ENCODE measurements at regions not wholly inside any gene's neighbourhood (a gene's known extent, or its start where the extent isn't known, plus 50 kb on each side); places are given as distances from the start of the nearest gene placed in this dataset.

- Histone ChIP-seq H3K4me1 (ENCODE audit: control insufficient read depth in 2 of 2, insufficient read depth in 1 of 2, low read depth in 1 of 2, low read length in 2 of 2) (no peaks in the 10 kb centered on the region), H3K9ac (ENCODE audit: low read depth, low read length, poor library complexity) (no peak overlapping the region), H3K14ac (ENCODE audit: low read length) (no peak overlapping the region), H3K18ac (ENCODE audit: low read length) (no peak overlapping the region), H3K27me3 (ENCODE audit: control insufficient read depth in 3 of 3, insufficient read depth in 3 of 3, low read depth in 1 of 3, low read length in 3 of 3) (no peaks in the 10 kb centered on the region), H3K4me3 (ENCODE audit: low read length in 2 of 2) (no peak overlapping the region), H4K91ac (ENCODE audit: low read depth, low read length, poor library complexity) (no peak overlapping the region), H3K23ac (ENCODE audit: low read depth, low read length, poor library complexity) (no peak overlapping the region), H2AFZ (ENCODE audit: low read length) (no peak overlapping the region), H3K36me3 (replicated peaks in 1 of 2; ENCODE audit: control insufficient read depth in 2 of 2, insufficient read depth in 2 of 2, low read length in 2 of 2) (no peaks in the 10 kb centered on the region), H2BK15ac (ENCODE audit: low read length) (no peak overlapping the region), H3K4ac (ENCODE audit: low read length) (no peak overlapping the region), H2AK5ac (ENCODE audit: low read depth, low read length) (no peak overlapping the region), H2BK5ac (ENCODE audit: low read length) (no peak overlapping the region), H3K9me3 (replicated peaks in 1 of 2; ENCODE audit: control insufficient read depth in 2 of 2, insufficient read depth in 1 of 2, low read depth in 1 of 2, low read length in 2 of 2) (peaks cover 0 to 5% of the 10 kb centered on the region in 2 donors), H3K79me1 (ENCODE audit: low read depth, low read length) (no peaks in the 10 kb centered on the region), H2BK120ac (ENCODE audit: low read depth, low read length) (no peak overlapping the region), H2BK12ac (ENCODE audit: low read length) (no peak overlapping the region), H3K27ac (replicated peaks; ENCODE audit: low read length) (no peak overlapping the region), H4K8ac (ENCODE audit: low read depth, low read length) (no peak overlapping the region), H3K4me2 (ENCODE audit: insufficient read depth, low read length, poor library complexity, severe bottlenecking) (no peak overlapping the region)
- no peak for DNase-seq (ENCODE audit: low spot score)
- no CpG with 5 or more reads among the region's 2 CpGs for WGBS, 2 donors (ENCODE audit: extremely low coverage in 2 of 2, insufficient read length in 2 of 2, insufficient replicate concordance in 1 of 2)
These were observed 223.5 kb downstream of the CLCN4 start for GRCh38 chrX:10380300-10380699.

- no peak overlapping the region for H3K18ac ChIP-seq (ENCODE audit: low read length)
- H2BK12ac ChIP-seq (ENCODE audit: low read length): no peak overlapping the region
- H3K23ac ChIP-seq (ENCODE audit: low read depth, low read length, poor library complexity): no peak overlapping the region
- H2BK5ac ChIP-seq (ENCODE audit: low read length): no peak overlapping the region
- no peak overlapping the region for H3K4ac ChIP-seq (ENCODE audit: low read length)
- H3K27ac ChIP-seq (replicated peaks; ENCODE audit: low read length): no peak overlapping the region
- no peak overlapping the region for H3K14ac ChIP-seq (ENCODE audit: low read length)
- no peaks in the 10 kb centered on the region for H3K36me3 ChIP-seq (replicated peaks in 1 of 2; ENCODE audit: control insufficient read depth in 2 of 2, insufficient read depth in 2 of 2, low read length in 2 of 2)
- no peak overlapping the region for H3K4me2 ChIP-seq (ENCODE audit: insufficient read depth, low read length, poor library complexity, severe bottlenecking)
- H4K8ac ChIP-seq (ENCODE audit: low read depth, low read length): no peak overlapping the region
- WGBS, 2 donors (ENCODE audit: extremely low coverage in 2 of 2, insufficient read length in 2 of 2, insufficient replicate concordance in 1 of 2): no CpG with 5 or more reads among the region's 1 CpG
- no peak overlapping the region for H2BK15ac ChIP-seq (ENCODE audit: low read length)
- DNase-seq (ENCODE audit: low spot score): no peak
- H3K4me3 ChIP-seq (ENCODE audit: low read length in 2 of 2): no peak overlapping the region
- no peak overlapping the region for H2AK5ac ChIP-seq (ENCODE audit: low read depth, low read length)
- H3K9me3 ChIP-seq (replicated peaks in 1 of 2; ENCODE audit: control insufficient read depth in 2 of 2, insufficient read depth in 1 of 2, low read depth in 1 of 2, low read length in 2 of 2): peaks cover 0 to 5% of the 10 kb centered on the region in 2 donors
- H4K91ac ChIP-seq (ENCODE audit: low read depth, low read length, poor library complexity): no peak overlapping the region
- H3K9ac ChIP-seq (ENCODE audit: low read depth, low read length, poor library complexity): no peak overlapping the region
- H3K4me1 ChIP-seq (ENCODE audit: control insufficient read depth in 2 of 2, insufficient read depth in 1 of 2, low read depth in 1 of 2, low read length in 2 of 2): no peaks in the 10 kb centered on the region
- no peak overlapping the region for H2AFZ ChIP-seq (ENCODE audit: low read length)
- no peaks in the 10 kb centered on the region for H3K27me3 ChIP-seq (ENCODE audit: control insufficient read depth in 3 of 3, insufficient read depth in 3 of 3, low read depth in 1 of 3, low read length in 3 of 3)
- no peak overlapping the region for H2BK120ac ChIP-seq (ENCODE audit: low read depth, low read length)
- no peaks in the 10 kb centered on the region for H3K79me1 ChIP-seq (ENCODE audit: low read depth, low read length)
These were observed 224.4 kb downstream of the CLCN4 start for GRCh38 chrX:10381193-10381592.

- Histone ChIP-seq H3K14ac (ENCODE audit: low read length) (no peak overlapping the region), H4K91ac (ENCODE audit: low read depth, low read length, poor library complexity) (no peak overlapping the region), H3K23ac (ENCODE audit: low read depth, low read length, poor library complexity) (no peak overlapping the region), H3K9me3 (replicated peaks in 1 of 2; ENCODE audit: control insufficient read depth in 2 of 2, insufficient read depth in 1 of 2, low read depth in 1 of 2, low read length in 2 of 2) (no peaks in the 10 kb centered on the region), H3K9ac (ENCODE audit: low read depth, low read length, poor library complexity) (no peak overlapping the region), H2AFZ (ENCODE audit: low read length) (no peak overlapping the region), H2BK15ac (ENCODE audit: low read length) (no peak overlapping the region), H3K18ac (ENCODE audit: low read length) (no peak overlapping the region), H3K27me3 (ENCODE audit: control insufficient read depth in 3 of 3, insufficient read depth in 3 of 3, low read depth in 1 of 3, low read length in 3 of 3) (peaks cover 0 to 3% (median 0%) of the 10 kb centered on the region in 3 experiments), H2BK120ac (ENCODE audit: low read depth, low read length) (no peak overlapping the region), H2BK5ac (ENCODE audit: low read length) (no peak overlapping the region), H3K4me3 (ENCODE audit: low read length in 2 of 2) (no peak overlapping the region), H3K27ac (replicated peaks; ENCODE audit: low read length) (no peak overlapping the region), H4K8ac (ENCODE audit: low read depth, low read length) (no peak overlapping the region), H2BK12ac (ENCODE audit: low read length) (no peak overlapping the region), H3K4ac (ENCODE audit: low read length) (no peak overlapping the region), H3K4me2 (ENCODE audit: insufficient read depth, low read length, poor library complexity, severe bottlenecking) (no peak overlapping the region), H2AK5ac (ENCODE audit: low read depth, low read length) (no peak overlapping the region), H3K79me1 (ENCODE audit: low read depth, low read length) (no peaks in the 10 kb centered on the region), H3K36me3 (replicated peaks in 1 of 2; ENCODE audit: control insufficient read depth in 2 of 2, insufficient read depth in 2 of 2, low read length in 2 of 2) (no peaks in the 10 kb centered on the region), H3K4me1 (ENCODE audit: control insufficient read depth in 2 of 2, insufficient read depth in 1 of 2, low read depth in 1 of 2, low read length in 2 of 2) (no peaks in the 10 kb centered on the region)
- DNase-seq (ENCODE audit: low spot score): no peak
- WGBS, 2 donors (ENCODE audit: extremely low coverage in 2 of 2, insufficient read length in 2 of 2, insufficient replicate concordance in 1 of 2): no CpG with 5 or more reads among the region's 1 CpG
These were observed 230.2 kb downstream of the CLCN4 start for GRCh38 chrX:10387011-10387410.

- no peak overlapping the region for H2BK5ac ChIP-seq (ENCODE audit: low read length)
- no peak overlapping the region for H3K18ac ChIP-seq (ENCODE audit: low read length)
- WGBS, 2 donors (ENCODE audit: extremely low coverage in 2 of 2, insufficient read length in 2 of 2, insufficient replicate concordance in 1 of 2): no CpG with 5 or more reads among the region's 4 CpGs
- no peaks in the 10 kb centered on the region for H3K4me1 ChIP-seq (ENCODE audit: control insufficient read depth in 2 of 2, insufficient read depth in 1 of 2, low read depth in 1 of 2, low read length in 2 of 2)
- H3K4me3 ChIP-seq (ENCODE audit: low read length in 2 of 2): no peak overlapping the region
- H2BK12ac ChIP-seq (ENCODE audit: low read length): no peak overlapping the region
- no peak overlapping the region for H4K8ac ChIP-seq (ENCODE audit: low read depth, low read length)
- DNase-seq (ENCODE audit: low spot score): no peak
- H2BK120ac ChIP-seq (ENCODE audit: low read depth, low read length): no peak overlapping the region
- no peak overlapping the region for H2AFZ ChIP-seq (ENCODE audit: low read length)
- no peaks in the 10 kb centered on the region for H3K9me3 ChIP-seq (replicated peaks in 1 of 2; ENCODE audit: control insufficient read depth in 2 of 2, insufficient read depth in 1 of 2, low read depth in 1 of 2, low read length in 2 of 2)
- H3K14ac ChIP-seq (ENCODE audit: low read length): no peak overlapping the region
- no peak overlapping the region for H3K27ac ChIP-seq (replicated peaks; ENCODE audit: low read length)
- no peak overlapping the region for H3K4me2 ChIP-seq (ENCODE audit: insufficient read depth, low read length, poor library complexity, severe bottlenecking)
- H3K36me3 ChIP-seq (replicated peaks in 1 of 2; ENCODE audit: control insufficient read depth in 2 of 2, insufficient read depth in 2 of 2, low read length in 2 of 2): no peaks in the 10 kb centered on the region
- no peak overlapping the region for H3K9ac ChIP-seq (ENCODE audit: low read depth, low read length, poor library complexity)
- no peak overlapping the region for H2AK5ac ChIP-seq (ENCODE audit: low read depth, low read length)
- no peak overlapping the region for H4K91ac ChIP-seq (ENCODE audit: low read depth, low read length, poor library complexity)
- peaks cover 0 to 3% (median 0%) of the 10 kb centered on the region in 3 experiments for H3K27me3 ChIP-seq (ENCODE audit: control insufficient read depth in 3 of 3, insufficient read depth in 3 of 3, low read depth in 1 of 3, low read length in 3 of 3)
- no peak overlapping the region for H2BK15ac ChIP-seq (ENCODE audit: low read length)
- H3K23ac ChIP-seq (ENCODE audit: low read depth, low read length, poor library complexity): no peak overlapping the region
- no peak overlapping the region for H3K4ac ChIP-seq (ENCODE audit: low read length)
- H3K79me1 ChIP-seq (ENCODE audit: low read depth, low read length): no peaks in the 10 kb centered on the region
These were observed 230.2 kb downstream of the MID1 start for GRCh38 chrX:10390187-10390586.
